ENCODE measurements at regions not wholly inside any gene's neighbourhood (a gene's known extent, or its start where the extent isn't known, plus 50 kb on each side); places are given as distances from the start of the nearest gene placed in this dataset.

DNA sequence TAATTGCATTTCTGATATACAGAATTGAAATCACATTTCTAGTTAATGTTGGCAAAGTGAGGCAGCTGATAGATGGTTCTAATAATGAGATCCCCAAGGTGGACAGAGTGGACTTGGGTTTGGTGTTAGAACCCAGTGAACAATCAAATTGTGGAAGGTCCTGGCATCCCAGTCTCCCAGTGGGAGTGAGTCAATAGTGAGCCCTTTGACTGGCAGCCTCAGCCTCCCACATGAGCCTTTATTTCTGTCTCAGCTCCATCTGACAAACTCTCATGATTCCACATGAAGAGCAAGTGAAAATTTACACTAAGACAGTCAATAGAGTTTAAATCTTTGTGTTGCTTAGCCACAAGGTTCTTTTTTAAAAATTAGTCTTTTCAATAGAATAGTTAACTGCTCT is 56.7 kb upstream of the MYO3A start:
- TF ChIP-seq, protein P1, sequence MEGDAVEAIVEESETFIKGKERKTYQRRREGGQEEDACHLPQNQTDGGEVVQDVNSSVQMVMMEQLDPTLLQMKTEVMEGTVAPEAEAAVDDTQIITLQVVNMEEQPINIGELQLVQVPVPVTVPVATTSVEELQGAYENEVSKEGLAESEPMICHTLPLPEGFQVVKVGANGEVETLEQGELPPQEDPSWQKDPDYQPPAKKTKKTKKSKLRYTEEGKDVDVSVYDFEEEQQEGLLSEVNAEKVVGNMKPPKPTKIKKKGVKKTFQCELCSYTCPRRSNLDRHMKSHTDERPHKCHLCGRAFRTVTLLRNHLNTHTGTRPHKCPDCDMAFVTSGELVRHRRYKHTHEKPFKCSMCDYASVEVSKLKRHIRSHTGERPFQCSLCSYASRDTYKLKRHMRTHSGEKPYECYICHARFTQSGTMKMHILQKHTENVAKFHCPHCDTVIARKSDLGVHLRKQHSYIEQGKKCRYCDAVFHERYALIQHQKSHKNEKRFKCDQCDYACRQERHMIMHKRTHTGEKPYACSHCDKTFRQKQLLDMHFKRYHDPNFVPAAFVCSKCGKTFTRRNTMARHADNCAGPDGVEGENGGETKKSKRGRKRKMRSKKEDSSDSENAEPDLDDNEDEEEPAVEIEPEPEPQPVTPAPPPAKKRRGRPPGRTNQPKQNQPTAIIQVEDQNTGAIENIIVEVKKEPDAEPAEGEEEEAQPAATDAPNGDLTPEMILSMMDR (conservative IDR thresholded peaks at IDR 0.05; ENCODE audit: control insufficient read depth, insufficient read depth, low read depth, low read length), result no peak
- H3K4me3 ChIP-seq (ENCODE audit: control insufficient read depth, low read depth, low read length), result no peak overlapping the region
- DNase-seq (ENCODE audit: low read depth), result no peak

Data from fibroblast of mammary gland (primary cell).